Cardiac muscle cell (in vitro differentiated cells and primary cell): ENCODE measurements at regions not wholly inside any gene's neighbourhood (a gene's known extent, or its start where the extent isn't known, plus 50 kb on each side); places are given as distances from the start of the nearest gene placed in this dataset.
"Not testable (repeated sequence)": the region's sequence is repeated elsewhere in the genome, so short reads cannot be mapped to it uniquely, and the experiment has no call there.

Source experiments
- DNase-seq, 2 donors: peaks; one replicate each; pipeline versions ENCODE4 v3.0.0 to v3.0.0-alpha.2; 2010 to 2017; ENCODE audit warnings: low read depth in 1 of 2, low spot score in 1 of 2
- H3K27ac ChIP-seq: fragments of 200-600 bp; sonication (generic); 2 replicates; pipeline ENCODE4 v1.5.1; 2016
- H3K27me3 ChIP-seq: fragments of 200-600 bp; sonication (generic); 2 replicates; pipeline ENCODE4 v1.6.0; 2016; ENCODE audit warnings: control low read depth
- H3K36me3 ChIP-seq: fragments of 200-600 bp; sonication (generic); 2 replicates; pipeline ENCODE4 v1.5.1; 2016; ENCODE audit warnings: control low read depth
- H3K4me1 ChIP-seq: fragments of 200-600 bp; sonication (generic); 2 replicates; pipeline ENCODE4 v1.8.1; 2017; ENCODE audit warnings: low read depth, mild to moderate bottlenecking, mixed run types
- H3K4me3 ChIP-seq: fragments of 200-600 bp; sonication (generic); 2 replicates; pipeline ENCODE4 v1.5.1; 2016; ENCODE audit warnings: mild to moderate bottlenecking
- H3K9me3 ChIP-seq: fragments of 200-600 bp; sonication (generic); 2 replicates; pipeline ENCODE4 v1.5.1; 2017; ENCODE audit warnings: low read depth, mild to moderate bottlenecking, control low read depth
- CTCF ChIP-seq: IDR thresholded peaks from 2 replicates; pipeline ENCODE4 v1.5.1; 2012; ENCODE audit warnings: low read depth, mild to moderate bottlenecking, low read length

GRCh38 chr10:81600185-81600584 is 274.8 kb upstream of the NRG3 start:
- Histone ChIP-seq H3K27ac (no peak overlapping the region), H3K36me3 (no peaks in the 10 kb centered on the region), H3K9me3 (no peaks in the 10 kb centered on the region), H3K4me1 (no peaks in the 10 kb centered on the region), H3K27me3 (no peaks in the 10 kb centered on the region), H3K4me3 (no peak overlapping the region)
- no peak for TF ChIP-seq CTCF
- peak in 1 of 2 donors; percentile 16 for DNase-seq

DNA sequence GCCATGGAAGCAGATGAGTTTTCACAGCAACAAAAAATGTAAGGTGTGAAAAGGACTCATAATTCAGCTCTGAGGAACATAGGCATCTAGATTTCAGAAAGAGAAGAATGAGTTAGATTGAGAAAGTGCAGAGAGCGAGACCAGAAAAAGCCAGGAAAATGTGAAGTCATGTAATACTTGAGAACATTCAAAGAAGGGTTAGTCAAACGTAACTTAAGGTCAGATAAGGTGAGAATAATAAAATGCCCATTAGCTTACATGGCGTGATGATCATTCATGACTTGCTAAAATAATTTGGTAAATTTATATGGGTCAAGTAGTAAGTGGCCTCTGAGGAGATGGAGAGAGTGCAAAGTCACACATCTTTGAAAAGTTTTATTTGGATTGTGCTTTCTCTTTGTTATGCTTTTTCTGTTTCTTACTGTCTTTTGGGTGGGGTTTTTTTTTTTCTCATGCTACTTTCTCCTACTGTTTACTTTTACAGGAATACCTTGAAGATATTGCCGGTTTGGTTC is 271.8 kb upstream of the NRG3 start:
- no peaks in the 10 kb centered on the region for H3K36me3 ChIP-seq
- TF ChIP-seq CTCF, result no peak
- DNase-seq, result no peak
- H3K4me1 ChIP-seq, result no peaks in the 10 kb centered on the region
- no peaks in the 10 kb centered on the region for H3K27me3 ChIP-seq
- no peak overlapping the region for H3K4me3 ChIP-seq
- H3K9me3 ChIP-seq, result no peaks in the 10 kb centered on the region
- H3K27ac ChIP-seq, result no peak overlapping the region

DNA sequence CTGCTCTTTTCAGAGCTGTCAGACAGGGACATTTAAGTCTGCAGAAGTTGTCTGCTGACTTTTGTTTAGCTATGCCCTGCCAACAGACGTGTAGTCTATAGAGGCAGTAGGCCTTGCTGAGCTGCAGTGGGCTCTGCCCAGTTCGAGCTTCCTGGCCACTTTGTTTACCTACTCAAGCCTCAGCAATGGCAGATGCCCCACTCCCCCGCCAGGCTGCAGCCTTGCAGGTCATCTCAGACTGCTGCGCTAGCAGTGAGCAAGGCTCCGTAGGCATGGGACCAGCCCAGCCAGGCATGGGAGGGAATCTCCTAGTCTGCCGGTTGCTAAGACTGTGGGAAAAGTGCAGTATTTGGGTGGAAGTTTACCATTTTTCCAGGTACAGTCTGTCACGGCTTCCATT is 230.5 kb upstream of the NRG3 start:
- H3K4me1 ChIP-seq, result not testable (repeated sequence)

DNA sequence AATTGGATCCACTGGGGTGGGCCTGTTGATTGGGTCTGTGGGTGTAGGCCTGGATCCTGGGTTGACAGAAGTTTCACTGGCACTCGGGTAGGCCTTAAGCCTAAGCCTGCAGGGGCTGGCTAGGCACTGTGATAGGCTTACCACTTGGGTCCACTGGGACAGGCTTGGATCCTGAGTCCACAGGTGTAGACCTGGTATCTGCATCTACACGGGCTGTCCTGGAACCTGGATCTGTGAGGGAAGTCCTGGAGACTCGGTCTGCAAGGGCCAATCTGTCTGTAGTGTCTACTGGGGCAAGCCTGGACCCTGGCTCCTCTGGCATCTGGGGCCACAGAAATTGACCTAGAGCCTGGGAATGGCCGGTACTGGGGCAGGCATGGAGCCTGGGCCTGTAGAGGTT is 219.0 kb upstream of the NRG3 start:
- Histone ChIP-seq H3K9me3 (no peaks in the 10 kb centered on the region), H3K27ac (no peak overlapping the region)
- no peak for TF ChIP-seq CTCF

More for the DNA sequence above, 230.5 kb upstream of the NRG3 start:
- not testable (repeated sequence) for H3K4me3 ChIP-seq, H3K27me3 ChIP-seq, DNase-seq, H3K9me3 ChIP-seq, H3K36me3 ChIP-seq, H3K27ac ChIP-seq

DNA sequence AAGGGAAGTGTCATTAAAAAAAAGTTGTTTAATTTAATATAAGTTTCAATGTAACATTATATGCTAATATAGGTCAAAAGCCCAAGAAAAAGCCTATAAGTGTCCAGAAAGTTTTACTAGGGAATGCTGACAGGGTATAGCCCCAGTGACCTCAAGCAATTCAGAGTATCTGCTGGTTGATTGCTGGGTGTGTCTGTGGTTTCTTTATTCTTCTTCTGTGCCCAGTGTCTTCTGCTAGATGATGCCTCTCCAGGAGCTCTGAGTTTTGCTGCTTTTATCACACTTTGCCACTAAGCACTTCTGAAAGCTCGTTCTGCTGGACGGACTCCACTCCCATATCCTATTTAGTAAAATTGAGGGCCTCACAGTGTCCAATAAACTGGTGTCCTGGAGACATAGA is 212.2 kb upstream of the NRG3 start:
- no peak for TF ChIP-seq CTCF
- no peaks in the 10 kb centered on the region for H3K27me3 ChIP-seq
- no peaks in the 10 kb centered on the region for H3K4me1 ChIP-seq
- no peak for DNase-seq
- H3K9me3 ChIP-seq, result no peaks in the 10 kb centered on the region
- H3K36me3 ChIP-seq, result no peaks in the 10 kb centered on the region
- H3K27ac ChIP-seq, result no peak overlapping the region
- H3K4me3 ChIP-seq, result no peak overlapping the region

More for the DNA sequence above, 219.0 kb upstream of the NRG3 start:
- Histone ChIP-seq H3K4me1 (no peaks in the 10 kb centered on the region), H3K4me3 (no peak overlapping the region), H3K27me3 (no peaks in the 10 kb centered on the region), H3K36me3 (no peaks in the 10 kb centered on the region)
- DNase-seq, result no peak

DNA sequence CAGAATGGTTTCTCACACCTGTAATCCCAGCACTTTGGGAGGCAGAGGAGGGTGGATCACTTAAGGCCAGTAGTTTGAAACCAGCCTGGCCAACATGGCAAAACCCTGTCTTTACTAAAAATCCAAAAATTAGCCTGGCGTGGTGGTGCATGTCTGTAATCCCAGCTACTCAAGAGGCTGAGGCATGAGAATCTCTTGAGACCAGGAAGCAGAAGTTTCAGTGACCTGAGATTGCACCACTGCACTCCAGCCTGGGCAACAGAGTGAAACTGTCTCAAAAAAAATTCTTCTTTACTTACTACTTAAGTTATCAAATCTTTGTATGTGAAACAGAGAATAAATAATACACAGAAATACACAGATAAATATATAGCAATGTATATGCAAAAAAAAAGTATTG is 210.2 kb upstream of the NRG3 start:
- not testable (repeated sequence) for H3K36me3 ChIP-seq, H3K9me3 ChIP-seq, H3K27ac ChIP-seq

GRCh38 chr10:81674941-81675340 is 200.1 kb upstream of the NRG3 start:
- no peak for TF ChIP-seq CTCF
- Histone ChIP-seq H3K36me3 (no peaks in the 10 kb centered on the region), H3K4me3 (no peak overlapping the region), H3K4me1 (no peaks in the 10 kb centered on the region), H3K27ac (no peak overlapping the region), H3K9me3 (no peaks in the 10 kb centered on the region), H3K27me3 (no peaks in the 10 kb centered on the region)
- DNase-seq, result no peak

More for the DNA sequence above, 210.2 kb upstream of the NRG3 start:
- not testable (repeated sequence) for DNase-seq, H3K4me3 ChIP-seq, H3K4me1 ChIP-seq, H3K27me3 ChIP-seq
